ENCODE measurements at regions not wholly inside any gene's neighbourhood (a gene's known extent, or its start where the extent isn't known, plus 50 kb on each side); places are given as distances from the start of the nearest gene placed in this dataset.

- DNase-seq, result no peak
Observed at GRCh38 chr14:96980835-96981234, 183.7 kb downstream of the VRK1 start.

- DNase-seq, result no peak
Observed at GRCh38 chr14:96986256-96987085, 189.3 kb downstream of the VRK1 start.

- no peak for DNase-seq
Observed at GRCh38 chr14:96987086-96987474, 189.9 kb downstream of the VRK1 start.

GRCh38 chr14:96987771-96988170 lies 190.6 kb downstream of the VRK1 start:
- DNase-seq, result no peak

- DNase-seq, result no peak
Observed at GRCh38 chr14:96989306-96989705, 192.1 kb downstream of the VRK1 start.

- no peak for DNase-seq
Observed at GRCh38 chr14:96991226-96991625, 194.0 kb downstream of the VRK1 start.

- no peak for DNase-seq
Observed at GRCh38 chr14:96994999-96995398, 197.8 kb downstream of the VRK1 start.

GRCh38 chr14:96997269-96997668 lies 200.1 kb downstream of the VRK1 start:
- no peak for DNase-seq

- DNase-seq, result no peak
Observed at GRCh38 chr14:96997996-96998395, 200.8 kb downstream of the VRK1 start.

GRCh38 chr14:96999654-97000155 lies 202.5 kb downstream of the VRK1 start:
- DNase-seq, result no peak

- DNase-seq, result no peak
Observed at GRCh38 chr14:97002454-97002853, 205.3 kb downstream of the VRK1 start.

GRCh38 chr14:97005934-97006333 lies 208.8 kb downstream of the VRK1 start:
- DNase-seq, result no peak

- no peak for DNase-seq
Observed at GRCh38 chr14:97010491-97011160, 213.4 kb downstream of the VRK1 start.

- DNase-seq, result no peak
Observed at GRCh38 chr14:97013878-97014277, 216.7 kb downstream of the VRK1 start.

GRCh38 chr14:97021001-97021400 lies 223.8 kb downstream of the VRK1 start:
- no peak for DNase-seq

- no peak for DNase-seq
Observed at GRCh38 chr14:97021571-97022168, 224.5 kb downstream of the VRK1 start.

- no peak for DNase-seq
Observed at GRCh38 chr14:97022741-97023140, 225.6 kb downstream of the VRK1 start.

GRCh38 chr14:97023871-97024270 lies 226.7 kb downstream of the VRK1 start:
- DNase-seq, result no peak

GRCh38 chr14:97024300-97024699 lies 227.1 kb downstream of the VRK1 start:
- DNase-seq, result no peak

- peak; percentile 8 for DNase-seq
Observed at GRCh38 chr14:97025722-97026121, 228.5 kb downstream of the VRK1 start.

GRCh38 chr14:97027256-97027999 lies 230.2 kb downstream of the VRK1 start:
- DNase-seq, result no peak

- no peak for DNase-seq
Observed at GRCh38 chr14:97028382-97028781, 231.2 kb downstream of the VRK1 start.

GRCh38 chr14:97029800-97030199 lies 232.6 kb downstream of the VRK1 start:
- DNase-seq, result no peak
